ENCODE measurements at regions not wholly inside any gene's neighbourhood (a gene's known extent, or its start where the extent isn't known, plus 50 kb on each side); places are given as distances from the start of the nearest gene placed in this dataset.

- Mint-ChIP-seq H3K4me1 (no peaks in the 10 kb centered on the region), H3K36me3 (peaks cover 2% of the 10 kb centered on the region), H3K27ac (no peak overlapping the region), H3K4me3 (no peak overlapping the region), H3K9me3 (no peaks in the 10 kb centered on the region), H3K27me3 (no peaks in the 10 kb centered on the region)
Measured at GRCh38 chr3:117434661-117435412, 725.3 kb downstream of the TUSC7 start.

GRCh38 chr3:117435506-117435905 lies 725.9 kb downstream of the TUSC7 start:
- no peak overlapping the region for H3K4me3 Mint-ChIP-seq
- peaks cover 2% of the 10 kb centered on the region for H3K36me3 Mint-ChIP-seq
- no peaks in the 10 kb centered on the region for H3K27me3 Mint-ChIP-seq
- no peak overlapping the region for H3K27ac Mint-ChIP-seq
- no peaks in the 10 kb centered on the region for H3K9me3 Mint-ChIP-seq
- no peaks in the 10 kb centered on the region for H3K4me1 Mint-ChIP-seq

GRCh38 chr3:117439812-117440211 lies 730.2 kb downstream of the TUSC7 start:
- Mint-ChIP-seq H3K9me3 (no peaks in the 10 kb centered on the region), H3K27ac (no peak overlapping the region), H3K4me3 (no peak overlapping the region), H3K27me3 (no peaks in the 10 kb centered on the region), H3K4me1 (no peaks in the 10 kb centered on the region), H3K36me3 (peaks cover 2% of the 10 kb centered on the region)

GRCh38 chr3:117441851-117442250 lies 732.3 kb downstream of the TUSC7 start:
- H3K27ac Mint-ChIP-seq = no peak overlapping the region

GRCh38 chr3:117442566-117442965 lies 733.0 kb downstream of the TUSC7 start:
- no peaks in the 10 kb centered on the region for H3K36me3 Mint-ChIP-seq
- no peaks in the 10 kb centered on the region for H3K27me3 Mint-ChIP-seq
- no peak overlapping the region for H3K27ac Mint-ChIP-seq
- H3K4me3 Mint-ChIP-seq = no peak overlapping the region
- no peaks in the 10 kb centered on the region for H3K4me1 Mint-ChIP-seq
- no peaks in the 10 kb centered on the region for H3K9me3 Mint-ChIP-seq

More at GRCh38 chr3:117441851-117442250, 732.3 kb downstream of the TUSC7 start:
- Mint-ChIP-seq H3K9me3 (no peaks in the 10 kb centered on the region), H3K4me1 (no peaks in the 10 kb centered on the region), H3K4me3 (no peak overlapping the region), H3K27me3 (no peaks in the 10 kb centered on the region), H3K36me3 (peaks cover 2% of the 10 kb centered on the region)

GRCh38 chr3:117443014-117443413 lies 733.4 kb downstream of the TUSC7 start:
- H3K4me1 Mint-ChIP-seq = no peaks in the 10 kb centered on the region
- no peaks in the 10 kb centered on the region for H3K36me3 Mint-ChIP-seq
- no peaks in the 10 kb centered on the region for H3K9me3 Mint-ChIP-seq
- no peak overlapping the region for H3K4me3 Mint-ChIP-seq
- no peak overlapping the region for H3K27ac Mint-ChIP-seq
- H3K27me3 Mint-ChIP-seq = no peaks in the 10 kb centered on the region

- Mint-ChIP-seq H3K9me3 (no peaks in the 10 kb centered on the region), H3K36me3 (no peaks in the 10 kb centered on the region), H3K4me1 (no peaks in the 10 kb centered on the region), H3K4me3 (no peak overlapping the region), H3K27ac (no peak overlapping the region), H3K27me3 (no peaks in the 10 kb centered on the region)
Measured at GRCh38 chr3:117444175-117444574, 734.6 kb downstream of the TUSC7 start.

- no peaks in the 10 kb centered on the region for H3K9me3 Mint-ChIP-seq
- no peak overlapping the region for H3K4me3 Mint-ChIP-seq
- H3K27me3 Mint-ChIP-seq = no peaks in the 10 kb centered on the region
- H3K36me3 Mint-ChIP-seq = no peaks in the 10 kb centered on the region
- no peaks in the 10 kb centered on the region for H3K4me1 Mint-ChIP-seq
- H3K27ac Mint-ChIP-seq = no peak overlapping the region
Measured at GRCh38 chr3:117447419-117447818, 737.8 kb downstream of the TUSC7 start.

- H3K4me1 Mint-ChIP-seq = no peaks in the 10 kb centered on the region
- H3K27me3 Mint-ChIP-seq = no peaks in the 10 kb centered on the region
- no peaks in the 10 kb centered on the region for H3K36me3 Mint-ChIP-seq
- H3K9me3 Mint-ChIP-seq = no peaks in the 10 kb centered on the region
- H3K27ac Mint-ChIP-seq = no peak overlapping the region
- no peak overlapping the region for H3K4me3 Mint-ChIP-seq
Measured at GRCh38 chr3:117450026-117450425, 740.4 kb downstream of the TUSC7 start.

- Mint-ChIP-seq H3K27ac (no peak overlapping the region), H3K4me3 (no peak overlapping the region), H3K27me3 (no peaks in the 10 kb centered on the region), H3K9me3 (peaks cover 0 to 2% (median 0%) of the 10 kb centered on the region in 3 donors), H3K36me3 (no peaks in the 10 kb centered on the region), H3K4me1 (no peaks in the 10 kb centered on the region)
Measured at GRCh38 chr3:117454254-117454653, 744.7 kb downstream of the TUSC7 start.

GRCh38 chr3:117454908-117455307 lies 745.3 kb downstream of the TUSC7 start:
- peaks cover 0 to 2% (median 0%) of the 10 kb centered on the region in 3 donors for H3K9me3 Mint-ChIP-seq
- no peaks in the 10 kb centered on the region for H3K27me3 Mint-ChIP-seq
- H3K27ac Mint-ChIP-seq = no peak overlapping the region
- H3K36me3 Mint-ChIP-seq = no peaks in the 10 kb centered on the region
- no peaks in the 10 kb centered on the region for H3K4me1 Mint-ChIP-seq
- no peak overlapping the region for H3K4me3 Mint-ChIP-seq

- H3K27me3 Mint-ChIP-seq = no peaks in the 10 kb centered on the region
- H3K27ac Mint-ChIP-seq = no peak overlapping the region
- H3K4me3 Mint-ChIP-seq = no peak overlapping the region
- no peaks in the 10 kb centered on the region for H3K36me3 Mint-ChIP-seq
- H3K9me3 Mint-ChIP-seq = peaks cover 0 to 2% (median 0%) of the 10 kb centered on the region in 3 donors
- no peaks in the 10 kb centered on the region for H3K4me1 Mint-ChIP-seq
Measured at GRCh38 chr3:117455782-117456181, 746.2 kb downstream of the TUSC7 start.

GRCh38 chr3:117463276-117464115 lies 753.9 kb downstream of the TUSC7 start:
- Mint-ChIP-seq H3K27me3 (no peaks in the 10 kb centered on the region), H3K27ac (no peak overlapping the region), H3K9me3 (no peaks in the 10 kb centered on the region), H3K36me3 (no peaks in the 10 kb centered on the region), H3K4me3 (no peak overlapping the region), H3K4me1 (no peaks in the 10 kb centered on the region)

- no peak overlapping the region for H3K27ac Mint-ChIP-seq
Measured at GRCh38 chr3:117471831-117472230, 762.3 kb downstream of the TUSC7 start.

GRCh38 chr3:117473981-117474538 lies 764.5 kb downstream of the TUSC7 start:
- no peaks in the 10 kb centered on the region for H3K27me3 Mint-ChIP-seq
- no peaks in the 10 kb centered on the region for H3K9me3 Mint-ChIP-seq
- H3K27ac Mint-ChIP-seq = no peak overlapping the region
- H3K36me3 Mint-ChIP-seq = no peaks in the 10 kb centered on the region
- no peak overlapping the region for H3K4me3 Mint-ChIP-seq
- H3K4me1 Mint-ChIP-seq = no peaks in the 10 kb centered on the region

More at GRCh38 chr3:117471831-117472230, 762.3 kb downstream of the TUSC7 start:
- Mint-ChIP-seq H3K27me3 (no peaks in the 10 kb centered on the region), H3K4me3 (no peak overlapping the region), H3K36me3 (no peaks in the 10 kb centered on the region), H3K4me1 (no peaks in the 10 kb centered on the region), H3K9me3 (no peaks in the 10 kb centered on the region)

Data from IgD-negative memory B cell (primary cell).